AG09319 (cell line): ENCODE measurements at regions not wholly inside any gene's neighbourhood (a gene's known extent, or its start where the extent isn't known, plus 50 kb on each side); places are given as distances from the start of the nearest gene placed in this dataset.

Source experiments
- DNase-seq: peaks from one replicate; pipeline ENCODE4 v3.0.0-alpha.2; 2010; ENCODE audit warnings: low read depth; ENCODE audit errors: extremely low read depth
- CTCF ChIP-seq: IDR thresholded peaks from 2 replicates; pipeline ENCODE4 v1.5.1; 2011; ENCODE audit warnings: low read depth, mild to moderate bottlenecking, inconsistent platforms, low read length, moderate library complexity

- DNase-seq, result no peak
- no peak for TF ChIP-seq CTCF
Observed at GRCh38 chr16:86395477-86395876, 114.8 kb upstream of the FOXF1 start.

GRCh38 chr16:86396422-86396821 lies 113.9 kb upstream of the FOXF1 start:
- no peak for TF ChIP-seq CTCF
- peak; percentile 79 for DNase-seq

GRCh38 chr16:86396901-86397311 lies 113.4 kb upstream of the FOXF1 start:
- DNase-seq, result peak; percentile 60

GRCh38 chr16:86398201-86398600 lies 112.1 kb upstream of the FOXF1 start:
- no peak for DNase-seq
- TF ChIP-seq CTCF, result no peak

More at GRCh38 chr16:86396901-86397311, 113.4 kb upstream of the FOXF1 start:
- TF ChIP-seq CTCF, result no peak; the same call in 1 of the 2 replicates

GRCh38 chr16:86398622-86399021 lies 111.7 kb upstream of the FOXF1 start:
- no peak for DNase-seq
- TF ChIP-seq CTCF, result no peak

- DNase-seq, result no peak
- TF ChIP-seq CTCF, result no peak
Observed at GRCh38 chr16:86401126-86401525, 109.2 kb upstream of the FOXF1 start.

- no peak for DNase-seq
- TF ChIP-seq CTCF, result no peak
Observed at GRCh38 chr16:86403085-86403484, 107.2 kb upstream of the FOXF1 start.
